WTC11 (cell line): ENCODE measurements at regions not wholly inside any gene's neighbourhood (a gene's known extent, or its start where the extent isn't known, plus 50 kb on each side); places are given as distances from the start of the nearest gene placed in this dataset.

Experiments
- ATAC-seq: fragments of 200-7000 bp; cut with Tn5 transposase; 2 replicates; pipeline ENCODE4 v1.10.0; 2021; ENCODE audit warnings: mild to moderate bottlenecking, moderate library complexity
- CTCF ChIA-PET: fragments of 300-600 bp; sonication (Branson Sonifier 250); formaldehyde crosslinking; loops from one replicate; lab custom pipeline; 2021; ENCODE audit warnings: antibody characterized with exemption; lab: Charles Lee
- POLR2A ChIA-PET: fragments of 350-600 bp; sonication (Branson Sonifier 250); formaldehyde crosslinking; loops from one replicate; lab custom pipeline; 2021; ENCODE audit warnings: antibody characterized with exemption; lab: Charles Lee
- DNase-seq: peaks from one replicate; pipeline ENCODE4 v3.0.0; 2021; ENCODE audit warnings: low spot score
- H3K27ac Mint-ChIP-seq: 2 replicates; pipeline ENCODE4 v1.8.0; 2021; ENCODE audit warnings: mixed read lengths
- H3K27me3 Mint-ChIP-seq: 2 replicates; pipeline ENCODE4 v1.8.0; 2021; ENCODE audit warnings: low read depth, mild to moderate bottlenecking, moderate library complexity, mixed read lengths
- H3K36me3 Mint-ChIP-seq: 2 replicates; pipeline ENCODE4 v1.8.0; 2021; ENCODE audit warnings: mixed read lengths
- H3K4me1 Mint-ChIP-seq: 2 replicates; pipeline ENCODE4 v1.8.0; 2022; ENCODE audit warnings: mixed read lengths
- H3K4me3 Mint-ChIP-seq: 2 replicates; pipeline ENCODE4 v1.8.0; 2021; ENCODE audit warnings: mild to moderate bottlenecking, moderate library complexity, mixed read lengths
- H3K9me3 Mint-ChIP-seq: 2 replicates; pipeline ENCODE4 v1.8.0; 2021; ENCODE audit warnings: mixed read lengths
- ELF4 ChIP-seq: sonication (generic); formaldehyde crosslinking; IDR thresholded peaks from 2 replicates; pipeline ENCODE4 v1.8.1; 2022; ENCODE audit warnings: low read depth, mild to moderate bottlenecking, moderate library complexity, missing genetic modification reagents
- ESRRA ChIP-seq: sonication (generic); formaldehyde crosslinking; IDR thresholded peaks from 2 replicates; pipeline ENCODE4 v1.8.1; 2022; ENCODE audit warnings: mild to moderate bottlenecking, missing genetic modification reagents, borderline replicate concordance
- FOXJ3 ChIP-seq: sonication (generic); formaldehyde crosslinking; IDR thresholded peaks from 2 replicates; pipeline ENCODE4 v1.9.0; 2021; ENCODE audit warnings: missing genetic modification reagents, mild to moderate bottlenecking, borderline replicate concordance
- FOXP1 ChIP-seq: sonication (generic); formaldehyde crosslinking; IDR thresholded peaks from 2 replicates; pipeline ENCODE4 v1.8.0; 2022; ENCODE audit warnings: missing genetic modification reagents, mild to moderate bottlenecking, moderate library complexity, borderline replicate concordance
- GRHL2 ChIP-seq: fragments of 250-450 bp; sonication (Bioruptor Pico); IDR thresholded peaks from 2 replicates; pipeline ENCODE4 v1.8.0; 2022; ENCODE audit warnings: mild to moderate bottlenecking, moderate library complexity; ENCODE audit not compliant: insufficient replicate concordance, severe bottlenecking
- JAZF1 ChIP-seq: fragments of 250-450 bp; sonication (Bioruptor Pico); IDR thresholded peaks from 2 replicates; pipeline ENCODE4 v1.9.0; 2021; ENCODE audit warnings: moderate library complexity, mild to moderate bottlenecking, inconsistent platforms
- JUN ChIP-seq: sonication (generic); formaldehyde crosslinking; IDR thresholded peaks from 2 replicates; pipeline ENCODE4 v1.8.0; 2023; ENCODE audit warnings: mild to moderate bottlenecking, missing genetic modification reagents
- KAT7 ChIP-seq: sonication (generic); formaldehyde crosslinking; IDR thresholded peaks from 2 replicates; pipeline ENCODE4 v1.8.1; 2023; ENCODE audit warnings: missing genetic modification reagents, mild to moderate bottlenecking, borderline replicate concordance
- MXD4 ChIP-seq: fragments of 250-450 bp; sonication (Bioruptor Pico); IDR thresholded peaks from 2 replicates; pipeline ENCODE4 v1.8.0; 2021; ENCODE audit warnings: mild to moderate bottlenecking, moderate library complexity, borderline replicate concordance
- MYBL2 ChIP-seq: sonication (generic); formaldehyde crosslinking; IDR thresholded peaks from 2 replicates; pipeline ENCODE4 v1.8.1; 2023; ENCODE audit warnings: mild to moderate bottlenecking, moderate library complexity, missing genetic modification reagents
- OVOL2 ChIP-seq: fragments of 250-450 bp; sonication (Bioruptor Pico); IDR thresholded peaks from 2 replicates; pipeline ENCODE4 v1.9.0; 2021; ENCODE audit warnings: mild to moderate bottlenecking, borderline replicate concordance
- RELA ChIP-seq: sonication (generic); formaldehyde crosslinking; IDR thresholded peaks from 2 replicates; pipeline ENCODE4 v1.8.1; 2022; ENCODE audit warnings: missing genetic modification reagents, mild to moderate bottlenecking, borderline replicate concordance
- RORB ChIP-seq: fragments of 250-450 bp; sonication (Bioruptor Pico); IDR thresholded peaks from 2 replicates; pipeline ENCODE4 v1.9.0; 2021; ENCODE audit warnings: mild to moderate bottlenecking
- SMAD3 ChIP-seq: sonication (generic); formaldehyde crosslinking; IDR thresholded peaks from 2 replicates; pipeline ENCODE4 v1.8.0; 2022; ENCODE audit warnings: missing genetic modification reagents, mild to moderate bottlenecking, borderline replicate concordance
- SMAD4 ChIP-seq: sonication (generic); formaldehyde crosslinking; IDR thresholded peaks from 2 replicates; pipeline ENCODE4 v1.8.0; 2022; ENCODE audit warnings: mild to moderate bottlenecking, missing genetic modification reagents
- TCF7 ChIP-seq: sonication (generic); formaldehyde crosslinking; IDR thresholded peaks from 2 replicates; pipeline ENCODE4 v1.8.0; 2022; ENCODE audit warnings: mild to moderate bottlenecking, low read depth, missing genetic modification reagents, moderate library complexity
- TP53 ChIP-seq: sonication (generic); formaldehyde crosslinking; IDR thresholded peaks from 2 replicates; pipeline ENCODE4 v1.8.1; 2023; ENCODE audit warnings: mild to moderate bottlenecking, missing genetic modification reagents
- ZNF121 ChIP-seq: sonication (generic); formaldehyde crosslinking; IDR thresholded peaks from 2 replicates; pipeline ENCODE4 v1.8.0; 2023; ENCODE audit warnings: missing genetic modification reagents
- ZNF263 ChIP-seq: sonication (generic); formaldehyde crosslinking; IDR thresholded peaks from 2 replicates; pipeline ENCODE4 v1.8.1; 2022; ENCODE audit warnings: low read depth, mild to moderate bottlenecking, moderate library complexity, missing genetic modification reagents
- ZNF317 ChIP-seq: sonication (generic); formaldehyde crosslinking; IDR thresholded peaks from 2 replicates; pipeline ENCODE4 v1.8.1; 2023; ENCODE audit warnings: low read depth, mild to moderate bottlenecking, moderate library complexity, missing genetic modification reagents, borderline replicate concordance
- TF ChIP-seq, protein P1 (sequence below): fragments of 200-600 bp; IDR thresholded peaks from 2 replicates; pipeline ENCODE4 v1.8.0; 2022; ENCODE audit warnings: antibody characterized with exemption
- TF ChIP-seq, protein P2 (sequence below): sonication (generic); formaldehyde crosslinking; IDR thresholded peaks from 2 replicates; pipeline ENCODE4 v1.8.0; 2023; ENCODE audit warnings: missing genetic modification reagents
- TF ChIP-seq, protein P3 (sequence below): sonication (generic); formaldehyde crosslinking; IDR thresholded peaks from 2 replicates; pipeline ENCODE4 v1.8.1; 2023; ENCODE audit warnings: mild to moderate bottlenecking, missing genetic modification reagents, moderate library complexity
- TF ChIP-seq, protein P4 (sequence below): fragments of 250-450 bp; sonication (Bioruptor Pico); conservative IDR thresholded peaks from 2 replicates; pipeline ENCODE4 v1.9.0; 2021; ENCODE audit warnings: mild to moderate bottlenecking
- TF ChIP-seq, protein P5 (sequence below): sonication (generic); formaldehyde crosslinking; IDR thresholded peaks from 2 replicates; pipeline ENCODE4 v1.8.1; 2022; ENCODE audit warnings: mild to moderate bottlenecking, moderate library complexity, missing genetic modification reagents
- TF ChIP-seq, protein P6 (sequence below): sonication (generic); formaldehyde crosslinking; IDR thresholded peaks from 2 replicates; pipeline ENCODE4 v1.8.1; 2022; ENCODE audit warnings: missing genetic modification reagents, borderline replicate concordance
- TF ChIP-seq, protein P7 (sequence below): sonication (generic); formaldehyde crosslinking; IDR thresholded peaks from 2 replicates; pipeline ENCODE4 v1.8.1; 2022; ENCODE audit warnings: mild to moderate bottlenecking, missing genetic modification reagents, moderate library complexity, borderline replicate concordance

DNA sequence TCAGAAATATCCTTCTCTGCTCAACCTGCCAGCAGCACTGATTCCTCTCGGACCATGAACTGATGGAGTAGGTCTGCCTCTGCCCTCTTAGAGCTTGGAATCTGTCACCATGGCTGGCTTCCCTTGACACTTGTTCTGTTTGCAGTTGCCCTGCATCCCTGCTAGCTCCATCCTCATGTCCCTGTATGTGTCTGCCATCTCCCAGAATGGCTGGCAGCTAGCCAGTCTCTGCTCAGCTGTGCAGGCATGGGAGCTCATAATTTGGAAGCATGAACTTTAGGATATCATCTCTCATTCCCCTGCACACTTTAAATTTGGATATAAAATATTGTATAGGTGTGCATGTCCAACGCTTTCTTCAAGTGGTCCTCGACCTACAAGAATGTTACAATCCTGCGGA is 95.4 kb downstream of the C1orf94 start (continued):
- TF ChIP-seq, protein P1, sequence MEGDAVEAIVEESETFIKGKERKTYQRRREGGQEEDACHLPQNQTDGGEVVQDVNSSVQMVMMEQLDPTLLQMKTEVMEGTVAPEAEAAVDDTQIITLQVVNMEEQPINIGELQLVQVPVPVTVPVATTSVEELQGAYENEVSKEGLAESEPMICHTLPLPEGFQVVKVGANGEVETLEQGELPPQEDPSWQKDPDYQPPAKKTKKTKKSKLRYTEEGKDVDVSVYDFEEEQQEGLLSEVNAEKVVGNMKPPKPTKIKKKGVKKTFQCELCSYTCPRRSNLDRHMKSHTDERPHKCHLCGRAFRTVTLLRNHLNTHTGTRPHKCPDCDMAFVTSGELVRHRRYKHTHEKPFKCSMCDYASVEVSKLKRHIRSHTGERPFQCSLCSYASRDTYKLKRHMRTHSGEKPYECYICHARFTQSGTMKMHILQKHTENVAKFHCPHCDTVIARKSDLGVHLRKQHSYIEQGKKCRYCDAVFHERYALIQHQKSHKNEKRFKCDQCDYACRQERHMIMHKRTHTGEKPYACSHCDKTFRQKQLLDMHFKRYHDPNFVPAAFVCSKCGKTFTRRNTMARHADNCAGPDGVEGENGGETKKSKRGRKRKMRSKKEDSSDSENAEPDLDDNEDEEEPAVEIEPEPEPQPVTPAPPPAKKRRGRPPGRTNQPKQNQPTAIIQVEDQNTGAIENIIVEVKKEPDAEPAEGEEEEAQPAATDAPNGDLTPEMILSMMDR = no peak

DNA sequence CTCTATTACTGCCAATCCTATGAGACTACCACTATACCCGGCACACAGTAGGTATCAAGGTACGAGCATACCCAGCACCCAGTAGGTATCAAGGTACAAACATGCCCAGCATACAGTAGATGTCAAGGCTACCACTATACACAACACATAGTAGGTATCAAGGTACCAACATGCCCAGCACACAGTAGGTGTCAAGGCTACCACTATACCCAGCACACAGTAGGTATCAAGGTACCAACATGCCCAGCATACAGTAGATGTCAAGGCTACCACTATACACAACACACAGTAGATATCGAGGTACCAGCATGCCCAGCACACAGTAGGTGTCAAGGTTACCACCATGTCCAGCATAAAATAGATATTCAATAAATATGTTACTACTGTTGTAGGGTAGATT is 98.4 kb downstream of the C1orf94 start:
- no peaks in the 10 kb centered on the region for H3K36me3 Mint-ChIP-seq
- no peak overlapping the region for H3K4me3 Mint-ChIP-seq
- DNase-seq = no peak
- POLR2A ChIA-PET = no interaction called here
- H3K27me3 Mint-ChIP-seq = peaks cover 23% of the 10 kb centered on the region
- H3K27ac Mint-ChIP-seq = no peak overlapping the region
- CTCF ChIA-PET = no interaction called here
- ATAC-seq = no peak
- TF ChIP-seq ZNF317 (no peak), JAZF1 (CRISPR knock-in tag) (no peak), ESRRA (no peak), FOXP1 (CRISPR knock-in tag) (no peak), RELA (CRISPR knock-in tag) (no peak), ZNF263 (CRISPR knock-in tag) (no peak), GRHL2 (CRISPR knock-in tag) (no peak), FOXJ3 (no peak), SMAD3 (CRISPR knock-in tag) (no peak), OVOL2 (CRISPR knock-in tag) (no peak), ELF4 (CRISPR knock-in tag) (no peak), JUN (CRISPR knock-in tag) (no peak), TCF7 (CRISPR knock-in tag) (no peak), TP53 (CRISPR knock-in tag) (no peak), SMAD4 (CRISPR knock-in tag) (no peak)
- TF ChIP-seq, protein P2, sequence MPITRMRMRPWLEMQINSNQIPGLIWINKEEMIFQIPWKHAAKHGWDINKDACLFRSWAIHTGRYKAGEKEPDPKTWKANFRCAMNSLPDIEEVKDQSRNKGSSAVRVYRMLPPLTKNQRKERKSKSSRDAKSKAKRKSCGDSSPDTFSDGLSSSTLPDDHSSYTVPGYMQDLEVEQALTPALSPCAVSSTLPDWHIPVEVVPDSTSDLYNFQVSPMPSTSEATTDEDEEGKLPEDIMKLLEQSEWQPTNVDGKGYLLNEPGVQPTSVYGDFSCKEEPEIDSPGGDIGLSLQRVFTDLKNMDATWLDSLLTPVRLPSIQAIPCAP (CRISPR knock-in tag) = no peak
- TF ChIP-seq, protein P3, sequence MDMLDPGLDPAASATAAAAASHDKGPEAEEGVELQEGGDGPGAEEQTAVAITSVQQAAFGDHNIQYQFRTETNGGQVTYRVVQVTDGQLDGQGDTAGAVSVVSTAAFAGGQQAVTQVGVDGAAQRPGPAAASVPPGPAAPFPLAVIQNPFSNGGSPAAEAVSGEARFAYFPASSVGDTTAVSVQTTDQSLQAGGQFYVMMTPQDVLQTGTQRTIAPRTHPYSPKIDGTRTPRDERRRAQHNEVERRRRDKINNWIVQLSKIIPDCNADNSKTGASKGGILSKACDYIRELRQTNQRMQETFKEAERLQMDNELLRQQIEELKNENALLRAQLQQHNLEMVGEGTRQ = no peak
- no peaks in the 10 kb centered on the region for H3K9me3 Mint-ChIP-seq
- no peaks in the 10 kb centered on the region for H3K4me1 Mint-ChIP-seq

DNA sequence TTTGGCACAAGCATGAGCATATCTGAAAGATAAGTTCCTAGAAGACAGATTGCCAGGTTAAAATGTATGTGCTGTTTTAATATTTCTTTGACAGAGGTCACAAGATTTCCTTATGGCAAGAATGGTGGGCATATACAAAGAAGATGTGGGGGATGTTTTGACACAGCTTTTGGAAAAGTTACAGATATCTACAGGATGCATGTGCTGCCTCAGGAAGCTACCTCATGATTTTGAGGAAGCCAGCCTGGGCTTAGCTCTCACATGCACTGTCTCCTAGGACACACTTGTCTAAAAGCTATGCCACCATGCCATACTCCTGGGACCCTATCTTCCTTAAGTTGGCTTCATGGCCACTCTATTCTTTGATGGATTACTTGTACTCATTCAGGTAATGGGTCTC is 99.9 kb downstream of the C1orf94 start:
- H3K9me3 Mint-ChIP-seq = peaks cover 1% of the 10 kb centered on the region; the same call in 1 of the 2 replicates
- CTCF ChIA-PET = no interaction called here
- no peaks in the 10 kb centered on the region for H3K4me1 Mint-ChIP-seq
- DNase-seq = no peak
- H3K36me3 Mint-ChIP-seq = no peaks in the 10 kb centered on the region
- no peak overlapping the region for H3K4me3 Mint-ChIP-seq
- POLR2A ChIA-PET = no interaction called here
- H3K27ac Mint-ChIP-seq = no peak overlapping the region
- peaks cover 24% of the 10 kb centered on the region for H3K27me3 Mint-ChIP-seq
- no peak for ATAC-seq
- TF ChIP-seq, protein P4, sequence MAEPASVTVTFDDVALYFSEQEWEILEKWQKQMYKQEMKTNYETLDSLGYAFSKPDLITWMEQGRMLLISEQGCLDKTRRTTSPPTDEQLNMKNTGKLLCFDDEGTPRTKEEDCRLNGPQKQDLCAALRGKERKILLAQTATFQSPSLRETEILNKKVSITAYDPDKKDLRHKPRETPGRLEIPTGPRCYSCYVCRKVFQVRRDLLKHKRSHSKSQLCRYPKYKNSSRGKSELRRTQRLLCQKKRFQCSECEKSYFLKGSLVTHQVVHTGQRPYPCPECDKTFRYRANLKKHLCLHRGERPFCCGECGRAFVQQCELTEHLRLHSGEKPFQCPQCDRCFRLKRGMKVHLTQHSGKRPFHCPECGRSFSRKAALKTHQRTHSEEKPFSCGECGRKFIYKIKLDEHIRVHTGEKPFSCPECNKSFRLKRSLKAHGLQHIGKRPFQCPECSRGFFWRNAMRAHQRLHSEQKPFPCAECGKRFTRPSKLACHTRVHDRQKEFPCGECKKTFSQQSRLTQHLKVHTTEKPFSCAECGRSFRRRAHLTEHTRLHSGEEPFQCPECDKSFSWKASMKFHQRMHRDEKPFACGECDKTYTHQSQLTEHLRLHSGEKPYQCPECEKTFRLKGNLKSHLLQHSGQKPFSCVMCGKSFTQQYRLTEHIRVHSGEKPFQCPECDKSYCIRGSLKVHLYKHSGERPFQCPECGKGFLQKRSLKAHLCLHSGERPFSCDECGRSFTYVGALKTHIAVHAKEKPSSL (CRISPR knock-in tag) = no peak
- no peak for TF ChIP-seq OVOL2 (CRISPR knock-in tag)
- TF ChIP-seq, protein P5, sequence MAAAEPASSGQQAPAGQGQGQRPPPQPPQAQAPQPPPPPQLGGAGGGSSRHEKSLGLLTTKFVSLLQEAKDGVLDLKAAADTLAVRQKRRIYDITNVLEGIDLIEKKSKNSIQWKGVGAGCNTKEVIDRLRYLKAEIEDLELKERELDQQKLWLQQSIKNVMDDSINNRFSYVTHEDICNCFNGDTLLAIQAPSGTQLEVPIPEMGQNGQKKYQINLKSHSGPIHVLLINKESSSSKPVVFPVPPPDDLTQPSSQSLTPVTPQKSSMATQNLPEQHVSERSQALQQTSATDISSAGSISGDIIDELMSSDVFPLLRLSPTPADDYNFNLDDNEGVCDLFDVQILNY (CRISPR knock-in tag) = no peak
- TF ChIP-seq, protein P6, sequence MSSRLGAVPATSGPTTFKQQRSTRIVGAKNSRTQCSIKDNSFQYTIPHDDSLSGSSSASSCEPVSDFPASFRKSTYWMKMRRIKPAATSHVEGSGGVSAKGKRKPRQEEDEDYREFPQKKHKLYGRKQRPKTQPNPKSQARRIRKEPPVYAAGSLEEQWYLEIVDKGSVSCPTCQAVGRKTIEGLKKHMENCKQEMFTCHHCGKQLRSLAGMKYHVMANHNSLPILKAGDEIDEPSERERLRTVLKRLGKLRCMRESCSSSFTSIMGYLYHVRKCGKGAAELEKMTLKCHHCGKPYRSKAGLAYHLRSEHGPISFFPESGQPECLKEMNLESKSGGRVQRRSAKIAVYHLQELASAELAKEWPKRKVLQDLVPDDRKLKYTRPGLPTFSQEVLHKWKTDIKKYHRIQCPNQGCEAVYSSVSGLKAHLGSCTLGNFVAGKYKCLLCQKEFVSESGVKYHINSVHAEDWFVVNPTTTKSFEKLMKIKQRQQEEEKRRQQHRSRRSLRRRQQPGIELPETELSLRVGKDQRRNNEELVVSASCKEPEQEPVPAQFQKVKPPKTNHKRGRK (CRISPR knock-in tag) = no peak
- no peak for TF ChIP-seq MXD4 (CRISPR knock-in tag)
- no peak for TF ChIP-seq ZNF121
- TF ChIP-seq SMAD3 (CRISPR knock-in tag) = no peak
- TF ChIP-seq KAT7 (CRISPR knock-in tag) = no peak
- no peak for TF ChIP-seq RORB
- TF ChIP-seq, protein P7, sequence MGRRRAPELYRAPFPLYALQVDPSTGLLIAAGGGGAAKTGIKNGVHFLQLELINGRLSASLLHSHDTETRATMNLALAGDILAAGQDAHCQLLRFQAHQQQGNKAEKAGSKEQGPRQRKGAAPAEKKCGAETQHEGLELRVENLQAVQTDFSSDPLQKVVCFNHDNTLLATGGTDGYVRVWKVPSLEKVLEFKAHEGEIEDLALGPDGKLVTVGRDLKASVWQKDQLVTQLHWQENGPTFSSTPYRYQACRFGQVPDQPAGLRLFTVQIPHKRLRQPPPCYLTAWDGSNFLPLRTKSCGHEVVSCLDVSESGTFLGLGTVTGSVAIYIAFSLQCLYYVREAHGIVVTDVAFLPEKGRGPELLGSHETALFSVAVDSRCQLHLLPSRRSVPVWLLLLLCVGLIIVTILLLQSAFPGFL = no peak
- TF ChIP-seq MYBL2 (CRISPR knock-in tag) = no peak
